Brain microvascular endothelial cell (primary cell): ENCODE measurements at regions not wholly inside any gene's neighbourhood (a gene's known extent, or its start where the extent isn't known, plus 50 kb on each side); places are given as distances from the start of the nearest gene placed in this dataset.

Source experiments
- DNase-seq: peaks from one replicate; pipeline ENCODE4 v3.0.0-alpha.2; 2020
- H3K27ac ChIP-seq: fragments of 250-450 bp; sonication (Bioruptor Pico); 2 replicates; pipeline ENCODE4 v1.5.1; 2020; ENCODE audit warnings: mild to moderate bottlenecking, moderate library complexity
- H3K27me3 ChIP-seq: fragments of 250-450 bp; sonication (Bioruptor Pico); replicated peaks from 2 replicates; pipeline ENCODE4 v1.5.1; 2020; ENCODE audit warnings: mild to moderate bottlenecking
- H3K36me3 ChIP-seq: fragments of 250-450 bp; sonication (Bioruptor Pico); replicated peaks from 2 replicates; pipeline ENCODE4 v1.5.1; 2020; ENCODE audit warnings: mild to moderate bottlenecking
- H3K4me3 ChIP-seq: 2 replicates; pipeline ENCODE4 v1.5.1; 2011; ENCODE audit warnings: low read depth, mild to moderate bottlenecking, control low read depth, low read length, moderate library complexity
- CTCF ChIP-seq: IDR thresholded peaks from 2 replicates; pipeline ENCODE4 v1.5.1; 2011; ENCODE audit warnings: low read depth, mild to moderate bottlenecking, moderate library complexity, low read length, control low read depth, inconsistent platforms; ENCODE audit errors: missing control alignments
- in situ Hi-C: cut with HindIII; loops from 2 replicates; pipeline ENCODE4 v1.10.0; 2017; ENCODE audit warnings: low sequenced_read_pairs, low pct_ligation_motif_present

DNA sequence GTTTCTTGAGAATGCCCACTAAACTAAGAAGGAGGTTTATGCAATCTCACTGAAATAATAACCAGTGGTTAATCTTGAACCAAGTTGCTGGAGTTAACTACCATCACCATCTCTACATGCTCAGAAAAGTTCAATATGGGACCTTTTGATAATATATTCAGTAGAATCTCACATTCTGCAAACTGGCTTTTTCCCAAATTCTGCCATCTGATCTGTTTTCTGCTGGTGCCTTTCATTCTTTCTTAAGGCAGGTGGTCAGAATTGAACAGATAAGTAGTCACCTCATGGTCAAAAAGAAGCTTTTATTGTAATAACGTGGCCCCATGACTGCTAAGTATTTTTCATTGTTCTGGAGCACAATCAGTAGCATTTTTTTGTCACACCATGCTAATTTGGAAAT is 229.0 kb upstream of the GK2 start:
- TF ChIP-seq CTCF, result no peak
- Histone ChIP-seq H3K4me3 (no peak overlapping the region), H3K36me3 (no peaks in the 10 kb centered on the region), H3K27me3 (no peaks in the 10 kb centered on the region), H3K27ac (no peak overlapping the region)
- DNase-seq, result no peak
- in situ Hi-C loops, result no loop called here

DNA sequence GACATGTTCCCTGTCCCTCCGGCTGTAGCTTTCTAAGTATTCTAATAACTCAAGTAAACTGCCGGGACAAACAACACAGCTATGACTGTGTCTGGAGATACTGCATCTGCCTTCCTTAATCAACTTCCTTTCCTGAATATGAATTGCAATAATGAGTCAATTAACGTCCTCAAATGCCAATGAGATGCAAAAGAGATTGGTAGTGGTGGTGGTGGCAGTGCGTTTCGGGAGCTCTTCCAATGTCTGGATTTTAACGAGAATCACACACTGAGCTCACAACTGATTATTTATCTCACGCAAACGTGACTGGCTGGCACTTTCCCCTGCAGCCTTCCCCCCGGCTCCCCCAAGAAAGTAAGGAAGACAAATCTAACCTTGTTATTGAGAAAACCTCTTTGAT is 226.1 kb upstream of the GK2 start:
- DNase-seq, result no peak
- no peak overlapping the region for H3K4me3 ChIP-seq
- no peaks in the 10 kb centered on the region for H3K36me3 ChIP-seq
- TF ChIP-seq CTCF, result no peak
- no peak overlapping the region for H3K27ac ChIP-seq
- H3K27me3 ChIP-seq, result no peaks in the 10 kb centered on the region
- in situ Hi-C loops, result no loop called here

- H3K27ac ChIP-seq, result no peak overlapping the region
- DNase-seq, result no peak
- no peak for TF ChIP-seq CTCF
- H3K27me3 ChIP-seq, result no peaks in the 10 kb centered on the region
- H3K36me3 ChIP-seq, result no peaks in the 10 kb centered on the region
- no peak overlapping the region for H3K4me3 ChIP-seq
- in situ Hi-C loops, result no loop called here
These were observed 224.1 kb upstream of the GK2 start for GRCh38 chr4:79632114-79632513.

DNA sequence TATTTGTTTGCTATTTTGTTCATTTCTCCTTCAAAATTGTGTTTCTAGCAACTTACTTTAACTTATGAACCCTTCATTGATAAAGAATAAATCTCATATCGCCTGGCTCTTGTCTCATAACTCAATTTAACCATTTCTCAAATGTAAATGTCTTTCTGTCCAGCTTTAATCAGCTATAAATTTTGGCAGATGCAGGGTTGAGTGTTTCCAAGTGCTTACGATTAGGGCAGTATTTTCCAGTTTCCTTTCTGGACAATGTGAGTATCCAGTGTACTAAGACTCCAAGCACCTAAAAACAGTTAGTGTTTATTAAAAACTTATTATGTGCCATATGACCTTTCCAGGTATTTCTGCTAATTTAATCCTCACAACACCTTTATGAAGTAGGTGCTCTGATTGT is 218.6 kb upstream of the GK2 start:
- Histone ChIP-seq H3K27ac (no peak overlapping the region), H3K27me3 (no peaks in the 10 kb centered on the region), H3K4me3 (no peak overlapping the region), H3K36me3 (no peaks in the 10 kb centered on the region)
- in situ Hi-C loops, result no loop called here
- DNase-seq, result no peak
- TF ChIP-seq CTCF, result no peak

GRCh38 chr4:79626101-79626500 is 218.1 kb upstream of the GK2 start:
- no peak for DNase-seq
- Histone ChIP-seq H3K36me3 (no peaks in the 10 kb centered on the region), H3K4me3 (no peak overlapping the region), H3K27ac (no peak overlapping the region), H3K27me3 (no peaks in the 10 kb centered on the region)
- in situ Hi-C loops, result no loop called here
- no peak for TF ChIP-seq CTCF

GRCh38 chr4:79625361-79625760 is 217.3 kb upstream of the GK2 start:
- no peaks in the 10 kb centered on the region for H3K36me3 ChIP-seq
- in situ Hi-C loops, result no loop called here
- H3K4me3 ChIP-seq, result no peak overlapping the region
- H3K27ac ChIP-seq, result no peak overlapping the region
- no peaks in the 10 kb centered on the region for H3K27me3 ChIP-seq
- no peak for TF ChIP-seq CTCF
- no peak for DNase-seq
